ENCODE measurements at regions not wholly inside any gene's neighbourhood (a gene's known extent, or its start where the extent isn't known, plus 50 kb on each side); places are given as distances from the start of the nearest gene placed in this dataset.

GRCh38 chr19:28971049-28971448 lies 241.9 kb downstream of the UQCRFS1 start:
- no peak for DNase-seq

- DNase-seq, result no peak
Measured at GRCh38 chr19:28968721-28969120, 244.2 kb downstream of the UQCRFS1 start.

GRCh38 chr19:28966737-28967399 lies 246.1 kb downstream of the UQCRFS1 start:
- no peak for DNase-seq

- no peak for DNase-seq
Measured at GRCh38 chr19:28964500-28964899, 248.5 kb downstream of the UQCRFS1 start.

GRCh38 chr19:28963486-28964250 lies 249.3 kb downstream of the UQCRFS1 start:
- DNase-seq, result no peak

GRCh38 chr19:28961772-28962500 lies 251.0 kb downstream of the UQCRFS1 start:
- no peak for DNase-seq

GRCh38 chr19:28960986-28961705 lies 251.8 kb downstream of the UQCRFS1 start:
- no peak for DNase-seq

GRCh38 chr19:28960586-28960985 lies 252.4 kb downstream of the UQCRFS1 start:
- DNase-seq, result no peak

GRCh38 chr19:28956961-28957360 lies 256.0 kb downstream of the UQCRFS1 start:
- no peak for DNase-seq

GRCh38 chr19:28956421-28956820 lies 256.5 kb downstream of the UQCRFS1 start:
- DNase-seq, result no peak

- no peak for DNase-seq
Measured at GRCh38 chr19:28949535-28949934, 263.4 kb downstream of the UQCRFS1 start.

- no peak for DNase-seq
Measured at GRCh38 chr19:28949027-28949426, 263.9 kb downstream of the UQCRFS1 start.

GRCh38 chr19:28948566-28948965 lies 264.4 kb downstream of the UQCRFS1 start:
- no peak for DNase-seq

- no peak for DNase-seq
Measured at GRCh38 chr19:28948026-28948425, 264.9 kb downstream of the UQCRFS1 start.

GRCh38 chr19:28943651-28944050 lies 269.3 kb downstream of the UQCRFS1 start:
- no peak for DNase-seq

- no peak for DNase-seq
Measured at GRCh38 chr19:28941833-28942232, 271.1 kb downstream of the UQCRFS1 start.

- DNase-seq, result no peak
Measured at GRCh38 chr19:28940751-28941500, 272.0 kb downstream of the UQCRFS1 start.

- no peak for DNase-seq
Measured at GRCh38 chr19:28939236-28939635, 273.7 kb downstream of the UQCRFS1 start.

GRCh38 chr19:28936001-28936400 lies 276.9 kb downstream of the UQCRFS1 start:
- DNase-seq, result no peak

GRCh38 chr19:28934631-28935030 lies 278.3 kb downstream of the UQCRFS1 start:
- DNase-seq, result no peak

- no peak for DNase-seq
Measured at GRCh38 chr19:28933039-28933438, 279.9 kb downstream of the UQCRFS1 start.

GRCh38 chr19:28932446-28932845 lies 280.5 kb downstream of the UQCRFS1 start:
- no peak for DNase-seq

Measured in activated CD8-positive, alpha-beta memory T cell treated with anti-CD3 and anti-CD28 coated beads, Interleukin-2, amount 50 U/mL, for 48 hours (primary cell).